ENCODE measurements at regions not wholly inside any gene's neighbourhood (a gene's known extent, or its start where the extent isn't known, plus 50 kb on each side); places are given as distances from the start of the nearest gene placed in this dataset.

- DNase-seq (ENCODE audit: low read depth): no peak
Measured at GRCh38 chr1:36542962-36543515, 60.3 kb upstream of the CSF3R start.

GRCh38 chr1:36542024-36542961, 59.6 kb upstream of the CSF3R start:
- DNase-seq (ENCODE audit: low read depth): no peak

DNA sequence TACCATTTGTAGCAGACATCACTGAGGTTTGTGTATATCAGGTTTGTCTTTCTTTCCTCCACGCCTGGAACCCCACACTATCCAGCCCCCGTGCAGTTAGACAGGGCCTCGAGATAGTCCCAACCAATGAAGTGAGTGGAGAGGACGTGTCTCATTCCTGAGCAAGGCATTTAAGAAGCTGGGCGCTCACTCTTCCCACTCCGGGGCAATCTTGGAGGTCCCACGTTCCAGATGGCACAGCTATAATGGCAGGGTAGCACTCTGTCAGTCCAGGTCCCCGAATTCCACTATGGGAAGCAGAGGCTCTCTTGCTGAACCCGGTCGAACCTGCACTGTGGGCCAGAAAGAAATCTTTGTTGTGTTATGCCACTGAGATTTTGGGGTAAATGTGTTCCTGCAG, 57.3 kb upstream of the CSF3R start:
- DNase-seq (ENCODE audit: low read depth): no peak

GRCh38 chr1:36539526-36539925, 56.8 kb upstream of the CSF3R start:
- DNase-seq (ENCODE audit: low read depth): no peak

DNA sequence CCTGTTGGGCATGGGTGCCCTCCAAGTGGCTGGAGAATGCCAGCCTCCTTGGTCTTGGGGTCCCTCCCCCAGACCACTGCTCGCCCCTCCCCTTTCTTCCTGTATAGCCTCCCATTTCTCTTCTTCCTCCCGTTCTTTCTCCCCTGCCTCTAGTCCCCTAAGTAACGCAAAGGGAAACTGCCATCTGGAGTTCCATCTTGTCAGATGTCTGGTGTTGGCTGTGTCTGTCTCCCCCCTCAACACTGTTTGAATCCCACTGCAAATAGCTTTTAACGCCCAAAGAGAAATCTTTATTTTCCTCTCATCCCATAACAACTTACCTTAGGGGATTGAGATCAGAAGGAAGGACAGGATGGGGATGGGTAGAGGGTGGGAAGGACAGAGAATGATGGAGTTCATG, 55.3 kb upstream of the CSF3R start:
- DNase-seq (ENCODE audit: low read depth): no peak

DNA sequence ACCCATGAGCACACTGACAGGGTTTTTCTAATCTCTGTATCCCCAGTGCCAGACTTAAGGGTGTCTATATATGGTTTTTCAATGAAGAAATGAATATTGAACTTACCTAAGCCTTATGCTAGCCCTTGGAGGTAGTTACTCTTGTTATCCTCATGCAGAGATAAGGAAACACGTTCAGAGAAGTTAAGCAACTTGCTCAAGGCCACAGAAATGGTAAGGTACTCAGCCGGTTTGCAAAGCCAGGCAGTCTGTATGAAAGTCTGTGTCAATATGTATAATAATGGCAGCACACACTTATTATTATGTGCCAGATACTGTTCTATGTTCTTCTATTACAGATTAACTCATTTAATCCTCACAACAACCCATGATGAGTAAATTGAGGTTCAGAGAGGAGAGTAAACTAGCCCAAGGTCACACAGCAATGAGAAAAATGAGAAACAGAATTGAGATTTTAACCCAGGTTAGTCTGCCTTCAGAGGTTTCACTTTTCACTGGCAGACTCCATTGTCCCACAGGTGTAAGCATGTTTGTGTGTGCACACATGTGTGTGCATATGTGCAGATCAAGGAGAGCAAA, 54.6 kb upstream of the CSF3R start:
- DNase-seq (ENCODE audit: low read depth): no peak

DNA sequence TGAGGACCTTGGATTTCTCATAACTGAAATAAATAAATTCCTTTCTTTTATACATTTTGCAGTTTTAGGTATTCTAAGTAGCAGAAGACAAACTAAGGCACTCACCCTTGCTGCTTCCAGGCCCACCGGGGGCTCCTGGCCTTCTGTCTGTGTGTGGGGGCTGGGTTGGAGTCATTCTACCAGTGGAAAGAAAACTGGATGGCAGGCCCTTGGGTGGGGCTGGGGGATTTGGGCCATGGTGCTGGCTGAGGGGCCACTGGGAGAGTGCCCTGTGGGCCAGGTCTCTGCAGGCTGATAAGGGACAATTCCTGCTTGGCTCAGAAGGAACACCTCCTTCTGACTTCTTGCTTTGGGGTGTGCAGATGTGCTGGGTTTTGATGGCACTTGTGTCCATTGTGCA, 54.0 kb upstream of the CSF3R start:
- DNase-seq (ENCODE audit: low read depth): no peak

DNA sequence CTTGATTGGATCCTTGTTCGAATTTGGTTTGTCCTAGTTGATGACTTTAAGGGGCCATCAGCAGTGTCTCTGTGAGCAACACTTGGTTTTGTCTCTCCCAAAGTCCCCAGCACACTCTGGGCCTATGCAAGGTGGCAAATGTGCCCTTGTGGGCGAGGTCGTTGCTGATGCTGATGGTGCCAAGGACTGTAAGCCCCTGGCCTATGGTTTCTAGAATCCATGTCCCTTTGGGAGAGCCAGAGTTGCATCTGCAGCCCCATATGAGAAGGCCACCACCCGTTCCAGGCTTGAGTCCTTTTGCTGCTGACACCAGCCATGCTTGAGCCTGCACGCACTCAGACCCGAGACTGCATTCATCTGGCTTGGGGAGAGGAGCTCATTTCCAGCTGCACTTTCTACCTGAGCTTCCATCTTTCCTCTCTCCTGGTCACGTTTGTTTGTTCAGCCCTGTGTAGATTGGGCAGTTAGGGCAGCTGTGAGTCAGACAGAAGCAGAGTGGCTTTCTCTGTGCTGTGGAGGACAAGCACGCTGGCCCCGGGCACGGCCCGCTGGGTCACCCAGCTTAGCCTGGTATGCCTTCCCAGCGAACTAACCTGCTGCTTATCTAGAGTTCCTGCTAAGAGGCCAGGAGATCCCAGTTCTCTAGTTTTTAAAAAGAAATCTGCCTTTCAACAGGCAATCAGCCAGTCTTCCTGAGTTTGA, 52.1 kb upstream of the CSF3R start:
- DNase-seq (ENCODE audit: low read depth): no peak

DNA sequence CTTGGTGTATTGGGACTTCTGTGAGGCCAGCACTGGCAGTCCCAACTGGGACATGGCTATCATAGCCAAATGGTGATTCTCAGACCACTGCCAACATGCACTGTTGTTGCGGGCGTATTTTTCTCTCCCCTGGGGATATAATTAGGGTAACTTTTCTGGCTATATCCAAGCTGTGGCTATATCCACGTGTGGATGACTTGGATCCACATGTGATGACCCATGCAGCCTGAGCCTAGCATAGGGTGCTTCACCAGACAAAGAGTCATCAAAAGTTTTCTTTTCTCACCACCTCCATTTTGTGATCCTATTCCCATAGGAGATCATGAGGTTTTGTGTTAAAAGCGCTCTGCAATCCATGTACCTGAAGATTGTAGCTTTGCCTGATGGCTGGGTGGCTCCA, 51.2 kb upstream of the CSF3R start:
- DNase-seq (ENCODE audit: low read depth): no peak

GRCh38 chr1:36532810-36533401, 50.2 kb upstream of the CSF3R start:
- no peak for DNase-seq (ENCODE audit: low read depth)
